ENCODE measurements at regions not wholly inside any gene's neighbourhood (a gene's known extent, or its start where the extent isn't known, plus 50 kb on each side); places are given as distances from the start of the nearest gene placed in this dataset.
"Not testable (repeated sequence)": the region's sequence is repeated elsewhere in the genome, so short reads cannot be mapped to it uniquely, and the experiment has no call there.

- no peak for DNase-seq
Observed at GRCh38 chr14:56992332-56992820, 182.1 kb upstream of the OTX2 start.

- not testable (repeated sequence) for DNase-seq
Observed at GRCh38 chr14:56990991-56991627, 180.8 kb upstream of the OTX2 start.

DNA sequence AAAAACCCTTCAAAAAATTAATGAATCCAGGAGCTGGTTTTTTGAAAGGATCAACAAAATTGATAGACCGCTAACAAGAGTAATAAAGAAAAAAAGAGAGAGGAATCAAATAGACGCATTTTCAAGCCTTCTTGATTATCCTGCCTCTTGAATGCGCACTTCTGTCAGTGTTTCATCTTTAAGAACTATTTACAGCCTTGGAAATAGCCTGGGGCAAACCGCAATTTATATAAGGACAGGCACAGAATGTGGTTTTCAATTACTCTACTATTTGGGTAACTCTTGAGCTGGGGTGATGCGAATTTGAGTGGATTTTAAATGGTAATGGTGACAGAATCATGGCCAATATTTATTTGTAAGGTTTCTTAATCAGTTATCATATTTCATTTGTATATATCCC is 179.1 kb upstream of the OTX2 start:
- no peak for DNase-seq

DNA sequence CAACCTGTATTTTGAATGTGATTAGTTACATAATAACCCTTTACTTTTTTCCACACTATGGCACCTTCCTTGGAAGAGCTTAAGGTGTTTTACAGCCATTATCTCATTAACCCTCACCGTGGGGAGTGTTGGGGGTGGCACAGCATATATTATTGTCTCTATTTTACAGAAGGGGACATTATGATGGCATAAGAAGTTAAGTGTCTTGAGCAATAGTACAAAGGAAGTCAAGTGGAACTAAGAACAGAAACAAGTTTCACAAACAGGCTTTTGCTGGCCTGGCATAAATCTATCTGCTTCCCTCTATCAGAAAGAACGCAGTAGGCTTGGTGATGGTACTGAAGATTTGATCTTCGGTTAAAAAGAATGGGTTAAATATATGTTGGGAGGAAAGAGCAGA is 169.7 kb upstream of the OTX2 start:
- DNase-seq, result no peak

DNA sequence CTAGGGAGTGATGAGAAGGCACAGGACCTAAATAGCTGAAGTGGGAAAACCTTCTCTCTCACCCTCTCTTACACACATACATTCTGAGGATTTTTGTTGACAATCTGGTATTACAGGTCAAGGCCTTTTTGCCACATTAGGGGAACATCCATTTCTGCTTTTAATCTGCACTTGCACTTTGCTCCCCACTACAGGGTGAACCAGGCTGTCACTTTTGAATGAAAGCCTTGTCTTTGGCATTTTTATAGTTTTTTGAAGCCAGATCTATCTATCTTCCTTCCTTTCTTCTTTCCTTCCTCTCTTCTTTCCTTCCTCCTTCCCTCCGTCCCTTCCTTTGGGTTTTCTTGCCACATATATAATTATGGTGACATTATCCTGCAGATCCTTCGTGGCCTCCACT is 165.9 kb upstream of the OTX2 start:
- DNase-seq, result no peak

- DNase-seq, result no peak
Observed at GRCh38 chr14:56975521-56975920, 165.2 kb upstream of the OTX2 start.

GRCh38 chr14:56972948-56973347 is 162.7 kb upstream of the OTX2 start:
- no peak for DNase-seq

DNA sequence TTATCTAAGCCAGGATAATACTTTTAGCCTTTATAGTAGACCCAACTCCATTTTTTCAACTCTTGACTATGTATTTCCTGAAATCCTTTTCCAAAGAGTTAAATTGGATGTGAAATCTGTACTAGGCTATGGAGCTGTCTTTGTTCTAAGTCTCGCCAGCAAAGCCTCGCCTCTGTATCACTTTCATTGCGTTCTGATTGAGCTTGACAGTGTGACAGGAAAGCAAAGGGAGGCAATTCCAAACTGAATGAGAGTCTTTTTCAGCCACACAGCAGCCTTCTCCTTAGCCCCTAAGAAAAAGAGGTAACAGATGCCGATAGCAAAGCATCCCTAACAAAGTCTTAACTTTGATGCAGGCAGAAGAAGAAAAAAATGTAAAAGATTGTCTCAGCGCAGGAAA is 154.6 kb upstream of the OTX2 start:
- DNase-seq, result no peak

- no peak for DNase-seq
Observed at GRCh38 chr14:56963381-56963780, 153.1 kb upstream of the OTX2 start.

- DNase-seq, result no peak
Observed at GRCh38 chr14:56962444-56963080, 152.3 kb upstream of the OTX2 start.

DNA sequence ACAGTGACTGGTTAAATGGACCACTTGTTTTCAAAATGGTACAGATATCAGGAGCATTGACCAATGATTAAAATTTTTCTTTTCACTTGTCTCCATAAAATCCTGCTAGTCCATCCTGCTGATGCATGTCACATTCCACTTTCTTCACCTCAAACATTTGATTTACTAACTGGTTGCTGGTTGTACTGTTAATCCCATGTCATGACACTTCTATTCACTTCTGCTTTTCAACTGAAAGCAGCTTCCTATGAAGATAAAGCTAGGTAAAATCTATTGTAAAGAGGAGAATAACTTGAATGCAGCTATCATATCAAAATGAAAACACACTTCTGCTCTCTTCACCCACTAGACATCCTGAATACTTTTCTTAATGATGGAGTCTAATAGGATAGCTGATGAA is 149.6 kb upstream of the OTX2 start:
- DNase-seq, result no peak

DNA sequence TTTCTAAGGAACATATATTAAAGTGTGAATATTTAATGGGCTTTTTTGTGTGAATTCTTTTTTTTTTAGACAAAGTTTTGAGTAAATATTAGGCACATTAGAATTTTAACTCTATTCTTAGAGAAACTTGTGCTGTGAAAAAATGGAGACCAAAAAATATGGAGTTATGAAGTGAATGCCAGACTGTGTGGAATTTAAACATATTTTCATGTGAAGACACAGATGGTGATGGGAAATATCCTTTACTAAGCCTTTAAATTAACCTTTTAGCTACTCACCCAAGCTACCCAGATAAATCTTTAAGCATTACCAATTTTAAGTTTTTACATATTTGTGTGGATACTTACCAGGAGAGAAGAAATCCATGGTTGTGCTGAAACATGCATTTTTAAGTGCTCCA is 148.8 kb upstream of the OTX2 start:
- DNase-seq, result no peak

GRCh38 chr14:56956182-56956581 is 145.9 kb upstream of the OTX2 start:
- DNase-seq, result no peak

DNA sequence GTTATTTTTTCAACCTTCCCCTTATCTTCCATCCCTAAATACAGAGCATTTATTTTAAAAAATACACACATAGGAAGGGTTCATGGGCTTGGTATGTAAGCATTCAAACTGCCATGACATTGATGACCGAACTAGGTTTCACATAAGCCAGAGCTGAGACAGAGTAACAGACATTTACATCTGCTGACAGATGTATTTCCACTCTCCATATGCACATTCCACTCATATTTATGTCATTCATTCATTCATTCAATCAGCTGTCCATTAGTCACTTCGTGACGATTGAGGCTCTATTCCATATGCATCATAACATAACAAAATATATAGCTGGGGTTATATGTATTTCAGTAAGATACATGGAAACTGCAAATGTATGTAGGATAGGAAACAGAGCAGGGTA is 145.5 kb upstream of the OTX2 start:
- no peak for DNase-seq

DNA sequence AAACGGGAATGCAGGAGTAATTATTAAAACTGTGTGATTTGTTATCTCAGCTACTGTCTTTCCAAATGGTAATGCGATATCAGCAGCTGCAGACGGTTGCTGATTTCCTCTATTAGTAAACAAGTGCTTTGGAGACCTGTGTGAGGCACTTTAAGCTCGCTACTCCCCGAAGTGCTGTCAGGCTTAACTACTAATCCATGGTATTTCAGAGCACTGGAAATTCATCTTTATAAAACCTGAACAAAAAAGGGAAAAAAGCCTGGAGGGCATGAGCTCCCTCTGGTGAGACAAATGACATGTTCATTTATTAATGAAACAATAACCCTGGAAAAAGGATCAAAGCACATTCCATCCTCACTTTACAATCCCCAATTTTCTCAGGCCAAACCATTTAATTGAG is 143.6 kb upstream of the OTX2 start:
- no peak for DNase-seq

- no peak for DNase-seq
Observed at GRCh38 chr14:56952766-56953473, 142.6 kb upstream of the OTX2 start.

DNA sequence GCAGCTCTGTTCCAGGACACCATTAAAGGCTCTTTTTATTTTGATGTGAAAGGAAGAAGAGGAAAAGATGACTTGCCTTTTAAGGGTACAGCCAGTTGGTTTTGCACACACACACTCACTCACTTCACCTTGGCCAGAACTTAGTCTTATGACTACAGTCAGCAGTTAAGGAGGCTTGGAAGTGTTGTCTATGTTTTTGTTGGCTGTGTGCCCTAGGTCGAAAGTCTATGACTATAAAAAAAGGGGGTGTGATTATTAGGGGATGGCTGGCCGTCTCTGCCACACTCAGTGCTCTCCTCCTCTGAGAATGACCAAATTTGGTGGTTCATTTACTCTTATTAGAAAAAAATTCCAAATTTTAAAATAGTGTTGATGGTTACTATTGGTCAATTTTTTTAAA is 139.5 kb upstream of the OTX2 start:
- DNase-seq, result no peak

DNA sequence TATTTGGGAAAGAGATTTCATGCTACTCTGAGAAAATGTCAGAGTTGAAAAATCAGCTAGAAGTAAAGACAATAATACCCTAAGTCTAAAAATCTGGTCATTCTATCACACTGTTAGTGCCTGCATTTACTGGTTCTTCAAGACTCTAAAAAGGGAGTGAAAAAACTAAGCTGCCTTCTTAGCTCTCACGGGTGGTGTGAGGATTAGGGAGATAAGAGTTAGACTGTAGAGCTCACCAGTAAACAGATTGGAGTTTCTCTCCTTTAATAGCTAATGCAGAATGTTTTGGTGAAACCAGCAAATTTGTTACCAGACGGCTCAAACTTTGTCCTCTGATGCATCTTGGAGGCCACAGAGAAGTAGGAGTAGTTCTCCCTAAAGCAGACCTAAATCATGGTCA is 135.0 kb upstream of the OTX2 start:
- no peak for DNase-seq

- no peak for DNase-seq
Observed at GRCh38 chr14:56944397-56944796, 134.1 kb upstream of the OTX2 start.

DNA sequence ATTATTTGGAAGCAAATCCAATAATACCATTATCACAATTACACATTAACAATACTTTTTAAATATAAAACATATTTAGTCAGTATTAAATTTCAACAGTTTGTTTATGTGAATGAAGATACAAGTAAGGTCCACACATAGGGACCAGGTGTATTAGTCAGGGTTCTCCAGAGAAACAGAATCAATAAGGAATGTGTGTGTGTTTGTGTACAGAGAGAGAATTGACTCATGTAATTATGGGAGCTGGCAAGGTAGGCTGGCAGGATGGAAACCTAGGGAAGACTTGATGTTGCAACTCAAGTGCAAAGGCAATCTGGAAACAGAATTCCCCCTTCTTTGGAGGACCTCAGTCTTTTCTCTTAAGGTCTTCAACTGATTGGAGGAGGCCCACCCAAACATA is 123.2 kb upstream of the OTX2 start:
- DNase-seq, result no peak

DNA sequence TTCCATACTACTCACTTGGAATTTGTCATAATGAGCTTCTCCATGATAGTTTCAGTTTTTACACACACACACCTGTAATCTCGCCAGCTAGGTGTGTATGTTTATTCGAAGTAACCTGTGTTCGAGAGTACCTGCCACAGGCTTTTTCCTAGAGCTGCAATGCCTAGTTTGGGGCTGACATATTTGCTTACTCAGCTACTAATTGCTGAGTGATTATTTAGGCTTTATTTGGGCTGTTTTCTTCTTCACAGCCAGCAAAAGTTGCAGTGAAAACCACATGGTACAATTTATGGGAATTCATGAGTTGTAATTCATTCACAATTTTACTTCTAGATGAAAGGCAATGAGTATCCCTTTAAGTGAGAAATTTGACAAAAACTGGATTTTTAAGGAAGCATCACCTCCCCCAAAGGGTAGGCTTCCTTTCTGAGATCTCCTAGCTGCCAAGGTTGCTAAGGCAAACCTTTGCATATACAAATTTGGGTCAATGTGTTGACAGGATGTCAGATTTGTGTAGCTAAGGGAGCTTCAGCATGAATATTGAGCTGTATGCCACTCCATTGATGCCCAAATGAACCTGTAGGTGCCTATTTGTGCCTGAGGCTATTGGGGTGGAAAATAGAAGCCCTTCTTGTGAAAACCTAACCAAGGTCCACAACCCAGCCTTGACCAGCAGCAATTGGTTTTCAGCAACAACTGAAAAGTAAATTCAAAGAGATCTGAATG is 108.7 kb upstream of the OTX2 start:
- no peak for DNase-seq

GRCh38 chr14:56905282-56905681 is 95.0 kb upstream of the OTX2 start:
- no peak for DNase-seq

DNA sequence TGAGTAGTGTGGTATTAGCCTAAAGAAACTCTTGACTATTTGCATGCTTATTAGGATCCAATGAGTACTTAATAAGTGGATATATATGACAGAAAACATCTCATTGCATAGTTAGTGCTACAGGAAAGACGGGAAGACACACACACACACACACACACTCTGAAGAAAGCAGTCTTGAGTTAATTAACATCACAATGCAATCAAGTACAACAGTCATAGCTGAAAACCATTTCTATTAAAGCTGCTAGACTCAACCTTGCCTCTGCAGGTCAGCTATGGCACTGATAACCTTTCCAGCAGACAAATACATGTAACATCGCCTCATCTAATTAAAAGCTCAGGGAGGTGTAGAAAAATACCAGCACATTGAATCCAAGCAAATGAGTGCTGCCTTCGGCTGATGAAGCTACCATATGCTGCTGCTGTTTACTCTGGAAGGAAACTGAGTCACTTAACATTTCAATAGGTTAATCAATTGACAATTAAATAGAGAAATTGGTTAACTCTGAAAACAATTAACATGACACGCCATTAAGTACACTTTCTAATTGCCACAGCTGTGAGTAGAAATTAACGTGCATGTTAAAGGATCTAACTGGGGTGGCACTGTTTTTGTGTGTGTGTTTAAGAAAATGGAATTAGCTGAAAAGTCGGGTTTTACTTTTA is 93.2 kb upstream of the OTX2 start:
- no peak for DNase-seq

Data from right hindlimb (tissue), 1 donor.